K562 (cell line): ENCODE measurements at regions not wholly inside any gene's neighbourhood (a gene's known extent, or its start where the extent isn't known, plus 50 kb on each side); places are given as distances from the start of the nearest gene placed in this dataset.

Experiments used
- ATAC-seq: fragments of 200-7000 bp; cut with Tn5 transposase; 3 replicates; pipeline ENCODE4 v1.9.1; 2020; ENCODE audit warnings: moderate library complexity
- BruUV-seq: library from RNA; stranded (reverse); fragments of 400-500 nt; replicated peaks from 2 replicates; lab custom pipeline; 2021; lab: Mats Ljungman, UMichigan
- CTCF ChIA-PET: fragments of 300-600 bp; formaldehyde crosslinking; extraction: SDS; loops from one replicate; lab custom pipeline; 2021; ENCODE audit warnings: low intra/inter-chr PET ratio; lab: Yijun Ruan, JAX
- POLR2A ChIA-PET: fragments of 300-600, 350-650 bp; sonication (Branson Sonifier 250); formaldehyde crosslinking; extraction: SDS; loops from one replicate; lab custom pipeline; 2021; ENCODE audit warnings: antibody characterized with exemption, inconsistent platforms; lab: Yijun Ruan, JAX
- DNase-seq, 4 experiments: peaks; one replicate each; pipeline versions ENCODE4 v3.0.0 to v3.0.0-alpha.2; 2011 to 2018; ENCODE audit warnings: low spot score in 3 of 4, mixed read lengths in 3 of 4; ENCODE audit errors: extremely low read depth in 1 of 4
- FAIRE-seq: peaks from 2 replicates; lab custom pipeline; 2011; peaks lifted over from hg19 to GRCh38; lab: Jason Lieb, UNC
- H2AFZ ChIP-seq: 2 replicates; pipeline ENCODE4 v1.6.0; 2011; ENCODE audit warnings: low read depth, low read length, control low read depth, inconsistent platforms
- H3K27ac ChIP-seq: fragments of 200-600 bp; 3 replicates; pipeline ENCODE4 v1.8.0; 2011; ENCODE audit warnings: low read depth, mild to moderate bottlenecking, control low read depth, inconsistent platforms, low read length, moderate library complexity, mixed read lengths; ENCODE audit errors: extremely low read depth
- H3K27me3 ChIP-seq, 2 experiments: fragments of 300-600 bp in 1 of 2; 2 replicates in 1 of 2; 3 replicates in 1 of 2; pipeline versions ENCODE4 v1.6.0 to v1.8.0; 2011; ENCODE audit warnings: inconsistent platforms in 2 of 2, low read length in 2 of 2, mild to moderate bottlenecking in 1 of 2, mixed read lengths in 1 of 2, moderate library complexity in 1 of 2; ENCODE audit not compliant: control insufficient read depth in 2 of 2, insufficient read depth in 2 of 2
- H3K36me3 ChIP-seq: fragments of 300-600 bp; 3 replicates; pipeline ENCODE4 v1.8.0; 2011; ENCODE audit warnings: mild to moderate bottlenecking, low read length, inconsistent platforms; ENCODE audit not compliant: control insufficient read depth, insufficient read depth
- H3K4me1 ChIP-seq, 2 experiments: fragments of 200-600 bp in 1 of 2; replicated peaks in 1 of 2; 2 replicates in 1 of 2; 3 replicates in 1 of 2; pipeline versions ENCODE4 v1.5.1 to v1.8.0; 2011; ENCODE audit warnings: inconsistent platforms in 2 of 2, low read length in 2 of 2, mild to moderate bottlenecking in 1 of 2, mixed read lengths in 1 of 2, moderate library complexity in 1 of 2; ENCODE audit not compliant: control insufficient read depth in 2 of 2, insufficient read depth in 2 of 2
- H3K4me2 ChIP-seq: 2 replicates; pipeline ENCODE4 v1.6.1; 2011; ENCODE audit warnings: low read length, control low read depth, inconsistent platforms, mixed read lengths; ENCODE audit not compliant: insufficient read depth
- H3K4me3 ChIP-seq: fragments of 200-600 bp; sonication (generic), shearing (Covaris generic); 2 replicates; pipeline ENCODE4 v1.5.1; 2016; ENCODE audit warnings: control low read depth, inconsistent platforms
- H3K79me2 ChIP-seq: fragments of 200-600 bp; 3 replicates; pipeline ENCODE4 v1.8.0; 2011; ENCODE audit warnings: low read length, inconsistent platforms; ENCODE audit not compliant: control insufficient read depth, insufficient read depth
- H3K9ac ChIP-seq, 2 experiments: 2 replicates each; pipeline versions ENCODE4 v1.6.0 to v1.6.1; 2011; ENCODE audit warnings: low read depth in 2 of 2, low read length in 2 of 2, control low read depth in 1 of 2, inconsistent platforms in 1 of 2, mild to moderate bottlenecking in 1 of 2, mixed read lengths in 1 of 2; ENCODE audit not compliant: insufficient read depth in 1 of 2
- H3K9me1 ChIP-seq: one replicate; pipeline ENCODE4 v1.6.0; 2011; ENCODE audit warnings: inconsistent platforms, mild to moderate bottlenecking, low read length, moderate library complexity; ENCODE audit not compliant: control insufficient read depth, insufficient read depth
- H3K9me3 ChIP-seq: replicated peaks from 2 replicates; pipeline ENCODE4 v1.5.1; 2011; ENCODE audit warnings: low read depth, low read length, inconsistent platforms; ENCODE audit not compliant: control insufficient read depth, insufficient read depth
- H4K20me1 ChIP-seq: replicated peaks from 2 replicates; pipeline ENCODE4 v1.6.1; 2011; ENCODE audit warnings: low read length, inconsistent platforms, mixed read lengths; ENCODE audit not compliant: control insufficient read depth, insufficient read depth
- CAMTA2 ChIP-seq: fragments of 250-450 bp; sonication (Bioruptor Pico); conservative IDR thresholded peaks from 2 replicates; pipeline ENCODE4 v1.5.1; 2022
- CEBPG ChIP-seq, 3 experiments: fragments of 200-800 bp in 1 of 3; sonication (Bioruptor generic) in 1 of 3; sonication (generic) in 1 of 3; formaldehyde crosslinking in 1 of 3; IDR thresholded peaks in 2 of 3; conservative IDR thresholded peaks in 1 of 3; 2 replicates each; pipeline versions ENCODE4 v1.6.1 to v1.8.0; 2016 to 2022; ENCODE audit warnings: missing compliant biosample characterization in 2 of 3, missing genetic modification characterization in 2 of 3, mild to moderate bottlenecking in 1 of 3, missing genetic modification reagents in 1 of 3
- CTBP1 ChIP-seq: fragments of 450-650 bp; IDR thresholded peaks from 2 replicates; pipeline ENCODE4 v1.6.1; 2016; ENCODE audit warnings: borderline replicate concordance
- E2F5 ChIP-seq: sonication (generic); formaldehyde crosslinking; IDR thresholded peaks from 2 replicates; pipeline ENCODE4 v1.8.0; 2022; ENCODE audit warnings: mild to moderate bottlenecking, missing genetic modification reagents
- IFI16 ChIP-seq: fragments of 250-450 bp; sonication (Bioruptor Pico); IDR thresholded peaks from 2 replicates; pipeline ENCODE4 v2.1.2; 2022; ENCODE audit warnings: mild to moderate bottlenecking, inconsistent platforms
- PRPF4 ChIP-seq: fragments of 200-400 bp; formaldehyde crosslinking; IDR thresholded peaks from one replicate; pipeline ENCODE4 v1.6.1; 2017; ENCODE audit warnings: low read length, low read depth, mild to moderate bottlenecking; ENCODE audit not compliant: insufficient read depth, poor library complexity, severe bottlenecking
- SMARCB1 ChIP-seq: IDR thresholded peaks from 2 replicates; pipeline ENCODE4 v1.6.1; 2011; ENCODE audit warnings: improper control_type of control experiment, low read depth; ENCODE audit not compliant: insufficient read length
- WGBS: fragments of 100-300 bp; shearing (Covaris generic); methylation state at CpG from one replicate; pipeline ENCODE4 v1.1.6; 2016; ENCODE audit warnings: low coverage, mixed read lengths; ENCODE audit not compliant: insufficient coverage; ENCODE audit errors: missing lambda C conversion rate; 5-methylcytosine and 5-hydroxymethylcytosine counted together
- in situ Hi-C: fragments of 300-500 bp; cut with MboI; formaldehyde crosslinking; loops from 4 replicates; pipeline ENCODE4 v1.15.0; 2018; ENCODE audit warnings: inconsistent platforms, mixed read lengths
- intact Hi-C: fragments of 100-400 bp; cut with micrococcal nuclease; formaldehyde crosslinking; loops from 2 replicates; pipeline ENCODE4 v1.14.2; 2022

GRCh38 chr1:4253935-4254334 is 353.9 kb upstream of the C1orf174 start:
- FAIRE-seq (no peak), ATAC-seq (no peak), DNase-seq (no peak)
- H3K9me1 ChIP-seq: no peaks in the 10 kb centered on the region
- H3K4me3 ChIP-seq: no peak overlapping the region
- H3K4me1 ChIP-seq: no peaks in the 10 kb centered on the region
- no TSS peak for BruUV-seq
- H3K9ac ChIP-seq: no peak overlapping the region
- 2% methylated on average over 4 of the region's 4 CpGs for WGBS
- H3K27me3 ChIP-seq: no peaks in the 10 kb centered on the region; a peak in 1 of 5 replicates
- CTCF ChIA-PET: no interaction called here
- POLR2A ChIA-PET: interaction anchor here (0.7 kb wide), 1 partner anchor 54 kb away, joined by 3 read pairs; no protein-coding TSS in a partner anchor
- no peak overlapping the region for H3K27ac ChIP-seq
- TF ChIP-seq CAMTA2 (CRISPR knock-in tag) (no peak), E2F5 (CRISPR knock-in tag) (no peak)
- H4K20me1 ChIP-seq: no peaks in the 10 kb centered on the region
- no peaks in the 10 kb centered on the region for H3K36me3 ChIP-seq
- H3K9me3 ChIP-seq: no peaks in the 10 kb centered on the region
- in situ Hi-C loops: no loop called here
- H3K4me2 ChIP-seq: no peak overlapping the region
- intact Hi-C loops: no loop called here
- no peaks in the 10 kb centered on the region for H3K79me2 ChIP-seq
- H2AFZ ChIP-seq: no peak overlapping the region

- Histone ChIP-seq H3K79me2 (no peaks in the 10 kb centered on the region), H3K4me2 (no peak overlapping the region), H3K9me3 (no peaks in the 10 kb centered on the region), H2AFZ (no peak overlapping the region), H3K27me3 (no peaks in the 10 kb centered on the region; a peak in 1 of 5 replicates), H3K4me3 (no peak overlapping the region), H3K9ac (no peak overlapping the region), H3K9me1 (no peaks in the 10 kb centered on the region), H3K4me1 (no peaks in the 10 kb centered on the region), H4K20me1 (no peaks in the 10 kb centered on the region), H3K36me3 (no peaks in the 10 kb centered on the region), H3K27ac (no peak overlapping the region)
- intact Hi-C loops (no loop called here), in situ Hi-C loops (no loop called here)
- DNase-seq (no peak), ATAC-seq (no peak), FAIRE-seq (no peak)
- BruUV-seq: no TSS peak
- 0% methylated on average over 4 of the region's 4 CpGs for WGBS
- CTCF ChIA-PET: no interaction called here
- POLR2A ChIA-PET: no interaction called here
- no peak for TF ChIP-seq PRPF4
- no peak for TF ChIP-seq IFI16 (CRISPR knock-in tag)
- no peak for TF ChIP-seq CEBPG (CRISPR knock-in tag; IDR thresholded peaks at IDR 0.05)
- no peak for TF ChIP-seq CEBPG (tag; conservative IDR thresholded peaks at IDR 0.05 in 1 of 2, IDR thresholded peaks at IDR 0.05 in 1 of 2)
- no peak for TF ChIP-seq SMARCB1
- no peak for TF ChIP-seq CTBP1
Measured at GRCh38 chr1:4256351-4256750, 356.3 kb upstream of the C1orf174 start.
